Liver (tissue), 8 donors: ENCODE measurements at regions not wholly inside any gene's neighbourhood (a gene's known extent, or its start where the extent isn't known, plus 50 kb on each side); places are given as distances from the start of the nearest gene placed in this dataset.

ENCODE experiments used
- DNase-seq: peaks from one replicate; pipeline ENCODE4 v3.0.0-alpha.2; 2017; ENCODE audit warnings: low spot score
- H3K27ac ChIP-seq, 2 donors: one replicate each; pipeline ENCODE4 v1.7.0; 2013; ENCODE audit warnings: inconsistent platforms in 2 of 2, low read length in 2 of 2, control low read depth in 1 of 2, low read depth in 1 of 2, mild to moderate bottlenecking in 1 of 2
- H3K27me3 ChIP-seq, 4 donors: one replicate each; pipeline versions ENCODE4 v1.6.1 to v1.7.0; 2013; ENCODE audit warnings: low read length in 3 of 4, inconsistent platforms in 1 of 4, mild to moderate bottlenecking in 1 of 4, moderate library complexity in 1 of 4; ENCODE audit not compliant: control insufficient read depth in 4 of 4, insufficient read depth in 4 of 4
- H3K36me3 ChIP-seq, 4 donors: one replicate each; pipeline versions ENCODE4 v1.6.1 to v1.7.0; 2013; ENCODE audit warnings: low read length in 3 of 4, mild to moderate bottlenecking in 3 of 4, low read depth in 1 of 4, moderate library complexity in 1 of 4; ENCODE audit not compliant: control insufficient read depth in 4 of 4, insufficient read depth in 3 of 4
- H3K4me1 ChIP-seq, 4 donors: one replicate each; pipeline versions ENCODE4 v1.6.1 to v1.7.0; 2013; ENCODE audit warnings: low read length in 3 of 4, mild to moderate bottlenecking in 3 of 4, moderate library complexity in 1 of 4; ENCODE audit not compliant: control insufficient read depth in 4 of 4, insufficient read depth in 4 of 4
- H3K4me3 ChIP-seq, 3 donors: one replicate each; pipeline versions ENCODE4 v1.6.1 to v1.7.0; 2013; ENCODE audit warnings: low read length in 3 of 3, control low read depth in 1 of 3, low read depth in 1 of 3, mild to moderate bottlenecking in 1 of 3
- H3K9ac ChIP-seq, 2 donors: one replicate each; pipeline ENCODE4 v1.7.0; 2013; ENCODE audit warnings: low read length in 2 of 2, mild to moderate bottlenecking in 2 of 2, moderate library complexity in 2 of 2, control low read depth in 1 of 2, low read depth in 1 of 2
- H3K9me3 ChIP-seq, 4 donors: one replicate each; pipeline versions ENCODE4 v1.6.1 to v1.7.0; 2013; ENCODE audit warnings: low read length in 3 of 4; ENCODE audit not compliant: control insufficient read depth in 4 of 4
- EGR1 ChIP-seq, 2 donors: IDR thresholded peaks; 2 replicates each; pipeline ENCODE4 v1.6.1; 2016 to 2018; ENCODE audit warnings: antibody characterized with exemption in 2 of 2, low read depth in 2 of 2
- FOXA1 ChIP-seq: IDR thresholded peaks from 2 replicates; pipeline ENCODE4 v1.6.1; 2016; ENCODE audit warnings: antibody characterized with exemption
- FOXA2 ChIP-seq: IDR thresholded peaks from 2 replicates; pipeline ENCODE4 v1.6.1; 2016; ENCODE audit warnings: antibody characterized with exemption
- GABPA ChIP-seq, 2 donors: IDR thresholded peaks in 1 of 2; conservative IDR thresholded peaks in 1 of 2; 2 replicates each; pipeline ENCODE4 v1.6.1; 2016; ENCODE audit warnings: antibody characterized with exemption in 2 of 2, mild to moderate bottlenecking in 1 of 2, moderate library complexity in 1 of 2
- HNF4A ChIP-seq, 2 donors: conservative IDR thresholded peaks; 2 replicates each; pipeline ENCODE4 v1.6.1; 2016; ENCODE audit warnings: antibody characterized with exemption in 2 of 2, mild to moderate bottlenecking in 2 of 2
- HNF4G ChIP-seq: IDR thresholded peaks from 2 replicates; pipeline ENCODE4 v1.6.1; 2016; ENCODE audit warnings: antibody characterized with exemption
- JUND ChIP-seq, 2 donors: IDR thresholded peaks; 2 replicates each; pipeline ENCODE4 v1.6.1; 2016; ENCODE audit warnings: antibody characterized with exemption in 2 of 2
- NR2F2 ChIP-seq: IDR thresholded peaks from 2 replicates; pipeline ENCODE4 v1.6.1; 2016; ENCODE audit warnings: antibody characterized with exemption
- RAD21 ChIP-seq, 2 donors: IDR thresholded peaks; 2 replicates each; pipeline ENCODE4 v1.6.1; 2016; ENCODE audit warnings: antibody characterized with exemption in 2 of 2, mild to moderate bottlenecking in 2 of 2
- RXRA ChIP-seq, 2 donors: IDR thresholded peaks; 2 replicates each; pipeline ENCODE4 v1.6.1; 2017 to 2018; ENCODE audit warnings: antibody characterized with exemption in 2 of 2, mild to moderate bottlenecking in 1 of 2
- SP1 ChIP-seq: IDR thresholded peaks from 2 replicates; pipeline ENCODE4 v1.6.1; 2018; ENCODE audit warnings: antibody characterized with exemption, mild to moderate bottlenecking
- TAF1 ChIP-seq: conservative IDR thresholded peaks from 2 replicates; pipeline ENCODE4 v1.6.1; 2016; ENCODE audit warnings: antibody characterized with exemption, mild to moderate bottlenecking
- YY1 ChIP-seq: IDR thresholded peaks from 2 replicates; pipeline ENCODE4 v1.6.1; 2016; ENCODE audit warnings: antibody characterized with exemption, mild to moderate bottlenecking
- WGBS: extraction: QIAGEN DNeasy Blood & Tissue Kit; methylation state at CpG from one replicate; pipeline ENCODE4 v1.1.7; 2013; 5-methylcytosine and 5-hydroxymethylcytosine counted together
- TF ChIP-seq, protein P1 (sequence below): IDR thresholded peaks from 2 replicates; pipeline ENCODE4 v1.6.1; 2016; ENCODE audit warnings: antibody characterized with exemption
- TF ChIP-seq, protein P2 (sequence below): IDR thresholded peaks from 2 replicates; pipeline ENCODE4 v1.6.1; 2016; ENCODE audit warnings: antibody characterized with exemption
- TF ChIP-seq, protein P3 (sequence below): IDR thresholded peaks from 2 replicates; pipeline ENCODE4 v1.6.1; 2016; ENCODE audit warnings: antibody characterized with exemption, mild to moderate bottlenecking
- TF ChIP-seq, protein P4 (sequence below): fragments of 150-350 bp; IDR thresholded peaks from 2 replicates; pipeline ENCODE4 v1.5.1; 2017; ENCODE audit warnings: improper control_type of control experiment, low read depth, low read length; ENCODE audit not compliant: missing input control
- TF ChIP-seq, protein P5 (sequence below): IDR thresholded peaks from 2 replicates; pipeline ENCODE4 v1.6.1; 2016; ENCODE audit warnings: antibody characterized with exemption
- donor health status: healthy.
- donor health status: healthy.
- donor health status: healthy.
- donor health status: healthy.
- donor health status: healthy.

DNA sequence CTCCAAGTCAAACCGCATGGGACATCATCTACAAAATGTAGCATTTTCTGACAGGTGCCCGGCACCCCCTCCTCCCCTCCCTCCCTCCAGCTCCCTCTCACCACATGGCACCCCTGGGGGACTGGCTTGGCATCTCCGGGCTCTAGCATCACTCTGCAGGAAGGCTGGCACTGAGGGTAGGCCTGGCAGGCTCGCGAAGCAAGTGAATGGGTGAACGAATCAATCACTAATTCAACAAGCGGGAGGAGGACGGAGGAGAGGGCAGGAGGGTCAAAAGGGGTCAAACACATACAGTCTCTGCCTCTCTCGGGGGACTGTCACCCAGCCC is 155.7 kb downstream of the NUP210 start:
- Histone ChIP-seq H3K9ac (no peak overlapping the region), H3K9me3 (no peaks in the 10 kb centered on the region)

More for the DNA sequence above, 155.7 kb downstream of the NUP210 start:
- Histone ChIP-seq H3K4me3 (no peak overlapping the region), H3K27me3 (no peaks in the 10 kb centered on the region), H3K27ac (peak overlapping the region; percentile 81 to 91), H3K4me1 (peaks cover 30 to 55% (median 41%) of the 10 kb centered on the region in 4 donors), H3K36me3 (no peaks in the 10 kb centered on the region)
- no peak for TF ChIP-seq FOXA2
- no peak for TF ChIP-seq RAD21 (IDR thresholded peaks at IDR 0.05)
- no peak for TF ChIP-seq JUND (IDR thresholded peaks at IDR 0.05)
- TF ChIP-seq, protein P1, sequence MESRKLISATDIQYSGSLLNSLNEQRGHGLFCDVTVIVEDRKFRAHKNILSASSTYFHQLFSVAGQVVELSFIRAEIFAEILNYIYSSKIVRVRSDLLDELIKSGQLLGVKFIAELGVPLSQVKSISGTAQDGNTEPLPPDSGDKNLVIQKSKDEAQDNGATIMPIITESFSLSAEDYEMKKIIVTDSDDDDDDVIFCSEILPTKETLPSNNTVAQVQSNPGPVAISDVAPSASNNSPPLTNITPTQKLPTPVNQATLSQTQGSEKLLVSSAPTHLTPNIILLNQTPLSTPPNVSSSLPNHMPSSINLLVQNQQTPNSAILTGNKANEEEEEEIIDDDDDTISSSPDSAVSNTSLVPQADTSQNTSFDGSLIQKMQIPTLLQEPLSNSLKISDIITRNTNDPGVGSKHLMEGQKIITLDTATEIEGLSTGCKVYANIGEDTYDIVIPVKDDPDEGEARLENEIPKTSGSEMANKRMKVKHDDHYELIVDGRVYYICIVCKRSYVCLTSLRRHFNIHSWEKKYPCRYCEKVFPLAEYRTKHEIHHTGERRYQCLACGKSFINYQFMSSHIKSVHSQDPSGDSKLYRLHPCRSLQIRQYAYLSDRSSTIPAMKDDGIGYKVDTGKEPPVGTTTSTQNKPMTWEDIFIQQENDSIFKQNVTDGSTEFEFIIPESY = no peak
- no peak for TF ChIP-seq HNF4G
- no peak for TF ChIP-seq NR2F2
- no peak for TF ChIP-seq YY1
- no peak for TF ChIP-seq EGR1 (IDR thresholded peaks at IDR 0.05; ENCODE audit: low read depth in 2 of 2)
- TF ChIP-seq, protein P2, sequence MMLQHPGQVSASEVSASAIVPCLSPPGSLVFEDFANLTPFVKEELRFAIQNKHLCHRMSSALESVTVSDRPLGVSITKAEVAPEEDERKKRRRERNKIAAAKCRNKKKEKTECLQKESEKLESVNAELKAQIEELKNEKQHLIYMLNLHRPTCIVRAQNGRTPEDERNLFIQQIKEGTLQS = no peak
- TF ChIP-seq FOXA1 = no peak
- TF ChIP-seq, protein P3, sequence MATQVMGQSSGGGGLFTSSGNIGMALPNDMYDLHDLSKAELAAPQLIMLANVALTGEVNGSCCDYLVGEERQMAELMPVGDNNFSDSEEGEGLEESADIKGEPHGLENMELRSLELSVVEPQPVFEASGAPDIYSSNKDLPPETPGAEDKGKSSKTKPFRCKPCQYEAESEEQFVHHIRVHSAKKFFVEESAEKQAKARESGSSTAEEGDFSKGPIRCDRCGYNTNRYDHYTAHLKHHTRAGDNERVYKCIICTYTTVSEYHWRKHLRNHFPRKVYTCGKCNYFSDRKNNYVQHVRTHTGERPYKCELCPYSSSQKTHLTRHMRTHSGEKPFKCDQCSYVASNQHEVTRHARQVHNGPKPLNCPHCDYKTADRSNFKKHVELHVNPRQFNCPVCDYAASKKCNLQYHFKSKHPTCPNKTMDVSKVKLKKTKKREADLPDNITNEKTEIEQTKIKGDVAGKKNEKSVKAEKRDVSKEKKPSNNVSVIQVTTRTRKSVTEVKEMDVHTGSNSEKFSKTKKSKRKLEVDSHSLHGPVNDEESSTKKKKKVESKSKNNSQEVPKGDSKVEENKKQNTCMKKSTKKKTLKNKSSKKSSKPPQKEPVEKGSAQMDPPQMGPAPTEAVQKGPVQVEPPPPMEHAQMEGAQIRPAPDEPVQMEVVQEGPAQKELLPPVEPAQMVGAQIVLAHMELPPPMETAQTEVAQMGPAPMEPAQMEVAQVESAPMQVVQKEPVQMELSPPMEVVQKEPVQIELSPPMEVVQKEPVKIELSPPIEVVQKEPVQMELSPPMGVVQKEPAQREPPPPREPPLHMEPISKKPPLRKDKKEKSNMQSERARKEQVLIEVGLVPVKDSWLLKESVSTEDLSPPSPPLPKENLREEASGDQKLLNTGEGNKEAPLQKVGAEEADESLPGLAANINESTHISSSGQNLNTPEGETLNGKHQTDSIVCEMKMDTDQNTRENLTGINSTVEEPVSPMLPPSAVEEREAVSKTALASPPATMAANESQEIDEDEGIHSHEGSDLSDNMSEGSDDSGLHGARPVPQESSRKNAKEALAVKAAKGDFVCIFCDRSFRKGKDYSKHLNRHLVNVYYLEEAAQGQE = no peak
- TF ChIP-seq RXRA (IDR thresholded peaks at IDR 0.05) = no peak
- TF ChIP-seq TAF1 = no peak
- TF ChIP-seq HNF4A (conservative IDR thresholded peaks at IDR 0.05) = no peak
- no peak for TF ChIP-seq GABPA (IDR thresholded peaks at IDR 0.05 in 1 of 2, conservative IDR thresholded peaks at IDR 0.05 in 1 of 2)
- TF ChIP-seq SP1 = no peak
- TF ChIP-seq, protein P4, sequence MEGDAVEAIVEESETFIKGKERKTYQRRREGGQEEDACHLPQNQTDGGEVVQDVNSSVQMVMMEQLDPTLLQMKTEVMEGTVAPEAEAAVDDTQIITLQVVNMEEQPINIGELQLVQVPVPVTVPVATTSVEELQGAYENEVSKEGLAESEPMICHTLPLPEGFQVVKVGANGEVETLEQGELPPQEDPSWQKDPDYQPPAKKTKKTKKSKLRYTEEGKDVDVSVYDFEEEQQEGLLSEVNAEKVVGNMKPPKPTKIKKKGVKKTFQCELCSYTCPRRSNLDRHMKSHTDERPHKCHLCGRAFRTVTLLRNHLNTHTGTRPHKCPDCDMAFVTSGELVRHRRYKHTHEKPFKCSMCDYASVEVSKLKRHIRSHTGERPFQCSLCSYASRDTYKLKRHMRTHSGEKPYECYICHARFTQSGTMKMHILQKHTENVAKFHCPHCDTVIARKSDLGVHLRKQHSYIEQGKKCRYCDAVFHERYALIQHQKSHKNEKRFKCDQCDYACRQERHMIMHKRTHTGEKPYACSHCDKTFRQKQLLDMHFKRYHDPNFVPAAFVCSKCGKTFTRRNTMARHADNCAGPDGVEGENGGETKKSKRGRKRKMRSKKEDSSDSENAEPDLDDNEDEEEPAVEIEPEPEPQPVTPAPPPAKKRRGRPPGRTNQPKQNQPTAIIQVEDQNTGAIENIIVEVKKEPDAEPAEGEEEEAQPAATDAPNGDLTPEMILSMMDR = no peak
- TF ChIP-seq, protein P5, sequence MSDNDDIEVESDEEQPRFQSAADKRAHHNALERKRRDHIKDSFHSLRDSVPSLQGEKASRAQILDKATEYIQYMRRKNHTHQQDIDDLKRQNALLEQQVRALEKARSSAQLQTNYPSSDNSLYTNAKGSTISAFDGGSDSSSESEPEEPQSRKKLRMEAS = no peak
- DNase-seq = no peak
- 44% methylated on average over 9 of the region's 9 CpGs for WGBS
